HG02938 (cell line): ENCODE measurements at regions not wholly inside any gene's neighbourhood (a gene's known extent, or its start where the extent isn't known, plus 50 kb on each side); places are given as distances from the start of the nearest gene placed in this dataset.

Experiments used
- ATAC-seq: cut with Tn5 transposase; IDR thresholded peaks from one replicate; pipeline ENCODE4 v1.9.1; 2021; ENCODE audit warnings: mild to moderate bottlenecking, moderate library complexity; ENCODE audit not compliant: unreplicated experiment

DNA sequence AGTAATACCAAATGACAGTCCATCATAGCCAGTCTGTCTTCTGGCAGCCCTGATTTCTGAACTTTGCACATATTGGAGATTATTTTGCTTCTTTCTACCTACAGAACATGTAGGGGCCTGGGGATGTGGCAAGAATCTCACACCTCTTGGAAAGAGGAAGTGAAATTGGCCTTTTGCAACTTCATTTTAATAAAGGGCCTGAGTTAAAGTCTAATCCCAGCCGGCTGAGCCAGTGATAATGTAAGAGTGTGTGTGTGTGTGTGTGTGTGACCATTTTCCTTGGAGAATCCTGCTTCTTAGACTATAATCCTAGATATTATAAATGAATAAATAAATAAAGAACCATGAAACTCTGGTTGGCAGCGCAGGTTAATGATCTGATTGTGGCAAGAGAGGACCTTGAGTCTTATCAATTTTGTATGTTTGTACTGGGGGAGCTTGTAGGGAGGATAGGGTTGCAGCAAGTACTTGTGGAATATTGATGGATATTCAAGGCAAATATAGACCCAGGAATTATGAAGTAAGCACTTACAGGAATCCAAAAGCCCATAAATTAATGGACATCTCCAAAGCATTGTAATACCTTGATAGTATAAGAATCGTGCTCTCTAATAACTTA is 233.2 kb upstream of the AMIGO2 start:
- peak; percentile 94 for ATAC-seq

DNA sequence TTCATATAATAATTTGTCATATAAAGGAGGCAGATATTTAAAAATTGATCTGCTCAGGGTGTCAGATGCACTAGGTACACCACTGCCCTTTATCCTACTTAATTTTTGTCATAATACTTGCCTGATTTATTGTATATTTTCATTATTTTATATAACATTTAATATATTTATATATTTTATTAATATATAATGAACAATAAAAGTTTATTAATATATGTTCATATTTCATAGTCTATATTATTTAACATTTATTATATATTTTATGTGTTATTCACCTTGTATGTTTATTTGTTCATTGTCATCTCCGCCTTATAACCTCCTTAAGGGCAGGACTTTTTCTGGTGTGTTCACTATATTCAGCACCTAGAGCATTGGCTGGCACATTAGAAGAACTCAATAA is 232.4 kb upstream of the AMIGO2 start:
- no peak for ATAC-seq

DNA sequence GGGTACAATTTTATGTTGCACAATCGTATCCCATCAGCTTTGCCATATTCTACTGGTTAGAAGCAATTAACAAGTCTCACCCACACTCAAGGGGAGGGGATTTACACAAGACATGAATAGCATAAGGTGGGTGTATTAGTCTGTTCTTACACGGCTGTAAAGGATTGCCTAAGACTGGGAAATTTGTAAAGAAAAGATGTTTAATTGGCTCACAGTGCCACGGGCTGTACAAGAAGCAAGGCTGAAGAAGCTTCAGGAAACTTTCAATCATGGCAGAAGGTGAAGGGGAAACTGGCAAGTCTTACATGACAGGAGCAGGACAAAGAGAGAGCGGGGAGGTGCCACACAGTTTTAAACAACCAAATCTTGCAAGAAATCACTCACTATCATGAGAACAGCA is 231.8 kb upstream of the AMIGO2 start:
- ATAC-seq: no peak

DNA sequence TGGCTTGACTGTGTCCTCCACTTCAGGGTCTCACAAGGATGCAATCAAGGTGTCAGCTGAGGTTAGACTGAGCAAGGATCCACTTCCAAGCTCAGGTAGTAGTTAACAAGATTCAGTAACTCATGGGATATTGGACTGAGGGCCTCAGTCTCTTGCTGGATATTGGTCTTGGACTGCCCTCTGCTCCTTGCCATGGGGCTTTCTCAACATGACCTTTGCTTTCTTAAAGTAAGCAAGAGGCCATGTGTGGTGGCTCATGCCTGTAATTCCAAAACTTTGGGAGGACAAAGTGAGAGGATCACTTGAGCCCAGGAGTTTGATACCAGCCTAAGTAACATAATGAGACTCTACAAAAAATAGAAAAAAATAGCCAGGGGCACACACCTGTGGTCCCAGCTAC is 231.3 kb upstream of the AMIGO2 start:
- no peak for ATAC-seq

DNA sequence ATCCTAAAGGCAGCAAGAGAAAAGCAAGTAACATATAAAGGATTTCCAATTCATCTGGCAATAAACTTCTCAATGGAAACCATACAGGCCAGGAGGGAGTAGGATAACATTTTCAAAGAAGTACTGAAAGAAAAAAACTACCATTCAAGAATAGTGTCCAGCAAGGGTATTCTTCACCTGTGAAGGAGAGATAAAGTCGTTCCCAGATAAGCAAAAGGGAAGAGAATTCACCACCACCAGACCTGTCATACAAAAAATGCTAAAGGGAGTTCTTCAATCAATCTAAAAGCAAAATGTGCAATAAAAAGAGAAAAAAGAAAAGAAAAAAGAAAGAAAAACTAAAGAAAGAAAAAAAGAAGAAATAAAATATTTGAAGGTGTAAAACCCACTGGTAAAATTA is 228.9 kb upstream of the AMIGO2 start:
- ATAC-seq: no peak

DNA sequence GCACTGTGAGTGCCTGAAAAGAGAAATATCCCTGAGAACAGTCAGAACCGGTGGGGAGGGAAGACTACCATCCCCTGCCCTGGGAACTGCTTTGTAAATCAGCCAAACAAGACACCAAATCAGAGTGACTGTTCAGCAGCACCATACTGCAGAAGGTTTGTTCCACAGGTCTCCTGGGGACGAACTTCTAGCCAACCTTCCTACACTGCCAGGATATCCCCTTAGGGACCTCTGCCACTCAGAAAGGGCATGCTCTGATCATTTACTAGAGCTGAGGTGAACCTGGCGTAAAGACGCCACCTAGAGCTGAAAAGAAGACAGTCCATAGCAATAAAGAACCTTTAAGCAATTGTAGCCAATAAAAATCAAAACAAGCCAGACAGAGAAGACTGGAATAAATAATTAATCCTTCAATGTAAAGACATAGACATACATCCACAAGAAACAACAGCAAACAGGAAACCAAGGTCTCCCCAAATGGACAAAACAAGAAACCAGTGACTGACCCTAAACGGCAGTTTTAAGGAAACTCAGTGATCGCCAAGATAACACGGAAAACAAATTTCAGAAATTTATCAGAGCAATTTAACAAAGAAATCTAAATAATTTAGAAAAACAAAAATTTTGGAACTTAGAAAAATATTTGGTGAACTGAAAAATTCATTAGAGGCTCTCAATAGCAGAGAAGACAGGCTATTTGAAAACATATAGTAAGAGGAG is 228.1 kb upstream of the AMIGO2 start:
- peak; percentile 80 for ATAC-seq

DNA sequence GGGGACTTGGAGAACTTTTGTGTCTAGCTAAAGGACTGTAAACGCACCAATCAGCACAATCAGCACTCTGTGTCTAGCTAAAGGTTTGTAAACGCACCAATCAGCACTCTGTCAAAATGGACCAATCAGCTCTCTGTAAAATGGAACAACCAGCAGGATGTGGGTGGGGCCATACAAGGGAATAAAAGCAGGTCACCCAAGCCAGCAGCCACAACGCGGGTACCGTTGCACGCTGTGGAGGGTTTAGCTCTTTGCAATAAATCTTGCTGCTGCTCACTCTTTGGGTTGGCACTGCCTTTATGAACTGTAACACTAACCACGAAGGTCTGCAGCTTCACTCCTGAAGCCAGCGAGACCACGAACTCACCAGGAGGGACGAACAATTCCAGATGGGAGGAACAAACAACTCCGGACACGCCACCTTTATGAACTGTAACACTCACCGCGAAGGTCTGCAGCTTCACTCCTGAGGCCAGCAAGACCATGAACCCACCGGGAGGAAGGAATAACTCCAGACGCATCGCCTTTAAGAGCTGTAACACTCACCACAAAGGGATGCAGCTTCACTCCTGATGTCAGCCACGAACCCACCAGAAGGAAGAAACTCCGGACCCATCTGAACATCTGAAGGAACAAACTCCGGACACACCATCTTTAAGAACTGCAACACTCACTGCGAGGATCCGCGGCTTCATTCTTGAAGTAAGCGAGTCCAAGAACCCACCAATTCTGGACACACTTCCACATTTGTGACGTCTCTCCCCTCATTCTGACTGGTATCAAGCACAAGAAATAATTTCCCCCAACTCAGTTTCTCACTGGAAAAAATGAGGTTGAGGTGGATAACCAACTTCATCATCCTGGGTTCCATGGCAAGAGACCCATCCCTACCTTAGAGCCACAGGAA is 227.3 kb upstream of the AMIGO2 start:
- ATAC-seq: peak; percentile 21

DNA sequence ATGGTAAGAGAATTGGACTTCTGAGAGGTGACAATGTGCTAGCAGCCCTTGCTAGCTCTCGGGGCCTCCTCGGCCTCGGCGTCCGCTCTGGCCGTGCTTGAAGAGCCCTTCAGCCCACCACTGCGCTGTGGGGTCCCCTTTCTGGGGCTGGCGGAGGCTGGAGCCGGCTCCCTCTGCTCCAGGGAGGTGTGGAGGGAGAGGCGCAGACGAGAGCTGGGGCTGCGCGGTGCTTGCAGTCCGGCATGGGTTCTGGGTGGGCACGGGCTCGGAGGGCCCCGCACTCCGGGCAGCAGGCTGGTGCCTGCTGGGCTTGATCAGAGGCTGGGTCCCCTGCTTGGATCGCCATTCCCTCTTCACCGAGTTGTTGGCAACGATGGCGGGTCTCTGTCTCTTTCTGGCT is 226.4 kb upstream of the AMIGO2 start:
- ATAC-seq: no peak

DNA sequence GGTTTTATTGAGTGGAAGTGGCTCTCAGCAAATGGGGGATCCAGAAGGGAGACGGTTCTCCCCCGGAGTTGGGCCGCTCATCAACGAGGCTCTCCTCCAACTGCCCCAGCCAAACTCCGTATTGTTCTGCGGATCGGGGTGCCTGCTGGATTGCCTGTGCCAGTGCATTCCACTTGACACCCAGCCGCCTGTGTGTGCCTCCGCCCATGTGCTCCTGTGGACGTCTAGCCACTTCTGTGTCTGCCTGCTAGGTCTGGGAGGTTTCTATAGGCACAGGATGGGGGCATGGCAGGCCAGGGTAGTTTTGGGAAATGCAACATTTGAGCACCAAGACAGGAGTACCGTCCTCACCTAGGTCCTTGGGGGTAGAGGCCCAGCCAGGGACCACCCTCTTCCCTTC is 225.7 kb upstream of the AMIGO2 start:
- ATAC-seq: no peak

DNA sequence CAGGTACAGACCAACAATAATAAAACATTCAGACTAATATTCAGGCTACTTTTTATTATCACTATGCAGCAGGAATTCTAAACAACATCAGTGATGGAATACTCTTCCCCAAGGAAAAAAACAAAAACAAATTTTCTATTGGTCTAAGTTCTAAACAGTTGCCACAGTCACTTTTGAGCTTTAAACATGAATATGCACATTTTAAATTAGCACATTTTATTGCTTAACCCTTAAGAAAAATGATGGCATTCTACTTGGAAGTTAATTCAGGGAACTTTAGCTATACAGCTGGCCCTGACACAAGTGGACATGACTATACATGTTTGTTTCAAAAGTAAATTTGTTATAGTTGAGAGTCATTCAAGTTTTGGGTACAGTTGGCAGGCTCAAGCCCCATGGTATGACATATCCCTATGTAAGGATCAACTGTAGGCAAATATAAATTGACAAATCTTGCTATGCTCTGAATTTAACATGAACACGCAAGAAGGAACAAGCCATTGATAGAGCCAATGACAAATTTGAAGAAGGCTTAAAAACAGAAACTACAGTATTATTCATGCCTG is 224.3 kb upstream of the AMIGO2 start:
- no peak for ATAC-seq

DNA sequence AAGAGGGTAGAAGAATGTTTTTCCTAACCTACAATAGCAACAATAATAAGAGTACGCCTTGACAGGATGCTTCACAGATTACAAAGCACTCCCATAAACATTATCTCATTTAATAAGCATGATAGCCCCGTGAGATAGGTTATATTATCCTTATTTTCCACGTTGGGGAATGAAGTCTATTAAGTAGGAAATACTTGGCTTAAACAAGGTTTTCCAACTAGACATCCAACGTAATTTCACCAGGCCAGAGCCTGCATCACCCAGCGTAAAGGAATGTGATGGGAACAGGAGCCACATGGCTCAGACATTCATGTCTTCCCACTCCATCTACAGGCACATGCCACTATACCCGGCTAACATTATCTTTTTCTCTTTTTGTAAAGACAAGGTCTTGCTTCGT is 223.4 kb upstream of the AMIGO2 start:
- no peak for ATAC-seq

GRCh38 chr12:47302111-47302671 is 222.4 kb upstream of the AMIGO2 start:
- peak; percentile 88 for ATAC-seq

DNA sequence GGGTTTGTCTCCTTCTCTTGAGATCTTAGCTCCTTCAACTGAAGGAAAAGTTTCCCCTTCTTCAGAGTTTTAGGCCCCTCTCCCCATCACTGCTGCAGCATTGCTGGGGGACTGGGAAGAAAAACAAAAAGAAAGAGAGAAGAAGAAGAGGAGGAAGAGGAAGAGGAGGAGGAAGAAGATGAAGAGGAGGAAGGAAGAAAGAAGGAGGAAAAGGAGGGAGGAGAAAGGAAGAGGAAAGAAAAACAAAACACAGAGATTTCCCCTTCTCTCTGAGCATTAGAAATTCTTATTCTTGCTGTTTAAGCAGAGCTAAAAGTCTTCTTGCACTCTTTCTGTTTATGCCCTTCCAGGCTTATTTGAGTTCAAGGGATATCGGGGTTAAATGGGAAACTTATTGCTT is 219.8 kb upstream of the AMIGO2 start:
- no peak for ATAC-seq

- ATAC-seq: no peak
Measured at GRCh38 chr12:47297993-47298392, 218.2 kb upstream of the AMIGO2 start.

DNA sequence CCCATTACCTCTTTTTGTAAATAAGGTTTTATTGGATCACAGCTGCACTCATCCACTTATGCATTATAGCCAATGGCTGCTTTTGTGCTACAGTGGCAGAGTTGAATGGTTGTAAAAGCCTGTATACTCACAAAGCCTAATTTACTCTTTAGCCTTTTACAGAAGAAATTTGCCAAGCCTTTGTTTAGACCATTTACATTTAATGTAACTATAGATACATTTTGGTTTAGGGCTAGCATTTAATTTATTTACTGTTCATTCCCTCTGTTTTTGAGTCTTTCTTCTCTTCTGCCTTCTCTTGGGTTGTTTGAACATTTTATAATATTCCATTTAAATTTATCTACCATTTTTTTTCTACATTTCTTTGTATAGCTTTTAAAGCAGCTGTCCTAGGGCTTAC is 217.1 kb upstream of the AMIGO2 start:
- ATAC-seq: no peak

GRCh38 chr12:47293406-47293805 is 213.6 kb upstream of the AMIGO2 start:
- ATAC-seq: no peak

DNA sequence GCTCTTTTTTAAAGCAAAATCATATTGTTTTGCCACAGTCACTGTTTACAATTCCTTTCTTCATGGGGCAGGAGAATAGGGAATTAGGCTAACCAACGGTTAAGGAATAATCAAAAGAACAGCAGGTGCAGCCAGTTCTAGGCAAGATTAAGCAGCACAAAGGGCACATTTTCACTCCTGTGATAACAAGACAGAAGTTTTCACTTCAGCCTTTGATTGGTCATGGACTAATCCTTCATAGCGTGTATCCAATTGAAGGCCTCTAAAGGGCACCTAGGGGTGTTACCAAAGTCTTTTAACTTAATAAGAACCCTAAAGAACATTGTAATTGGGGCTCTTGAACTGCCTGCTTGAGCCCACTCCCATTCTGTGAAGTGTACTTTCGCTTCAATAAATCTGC is 206.9 kb upstream of the AMIGO2 start:
- no peak for ATAC-seq
